ENCODE measurements at regions not wholly inside any gene's neighbourhood (a gene's known extent, or its start where the extent isn't known, plus 50 kb on each side); places are given as distances from the start of the nearest gene placed in this dataset.

GRCh38 chr6:84549917-84550316, 214.5 kb downstream of the TBX18 start:
- no peaks in the 10 kb centered on the region for H3K27me3 ChIP-seq
- H3K9me3 ChIP-seq = no peaks in the 10 kb centered on the region
- H3K4me1 ChIP-seq = no peaks in the 10 kb centered on the region
- H3K4me3 ChIP-seq = no peak overlapping the region
- DNase-seq = no peak
- no peak for TF ChIP-seq CTCF (IDR thresholded peaks at IDR 0.05)
- intact Hi-C loops (cut with DNase I) = no loop called here
- H3K9ac ChIP-seq (ENCODE audit: low read depth in 2 of 2, low read length in 2 of 2) = no peak overlapping the region
- no peak overlapping the region for H3K27ac ChIP-seq
- H3K36me3 ChIP-seq = no peaks in the 10 kb centered on the region

GRCh38 chr6:84547341-84547801, 217.0 kb downstream of the TBX18 start:
- no peak for DNase-seq
- no peaks in the 10 kb centered on the region for H3K9me3 ChIP-seq
- TF ChIP-seq CTCF (IDR thresholded peaks at IDR 0.05) = no peak
- H3K27me3 ChIP-seq = no peaks in the 10 kb centered on the region
- intact Hi-C loops (cut with DNase I) = no loop called here
- no peaks in the 10 kb centered on the region for H3K4me1 ChIP-seq
- no peak overlapping the region for H3K9ac ChIP-seq (ENCODE audit: low read depth in 2 of 2, low read length in 2 of 2)
- no peaks in the 10 kb centered on the region for H3K36me3 ChIP-seq
- no peak overlapping the region for H3K27ac ChIP-seq
- no peak overlapping the region for H3K4me3 ChIP-seq

GRCh38 chr6:84546427-84546914, 217.9 kb downstream of the TBX18 start:
- intact Hi-C loops (cut with DNase I) = no loop called here
- no peak for TF ChIP-seq CTCF (IDR thresholded peaks at IDR 0.05)
- Histone ChIP-seq H3K9ac (ENCODE audit: low read depth in 2 of 2, low read length in 2 of 2) (no peak overlapping the region), H3K4me3 (no peak overlapping the region), H3K36me3 (no peaks in the 10 kb centered on the region), H3K27me3 (no peaks in the 10 kb centered on the region), H3K4me1 (no peaks in the 10 kb centered on the region), H3K27ac (no peak overlapping the region), H3K9me3 (no peaks in the 10 kb centered on the region)
- no peak for DNase-seq

GRCh38 chr6:84539122-84539856, 225.1 kb downstream of the TBX18 start:
- no peak overlapping the region for H3K4me3 ChIP-seq
- H3K9ac ChIP-seq (ENCODE audit: low read depth in 2 of 2, low read length in 2 of 2) = no peak overlapping the region
- no peak overlapping the region for H3K27ac ChIP-seq
- no peak for TF ChIP-seq CTCF (IDR thresholded peaks at IDR 0.05)
- no peaks in the 10 kb centered on the region for H3K4me1 ChIP-seq
- H3K27me3 ChIP-seq = no peaks in the 10 kb centered on the region
- no peaks in the 10 kb centered on the region for H3K9me3 ChIP-seq
- intact Hi-C loops (cut with DNase I) = no loop called here
- no peak for DNase-seq
- no peaks in the 10 kb centered on the region for H3K36me3 ChIP-seq

GRCh38 chr6:84536885-84537638, 227.3 kb downstream of the TBX18 start:
- H3K27ac ChIP-seq = no peak overlapping the region
- no peak overlapping the region for H3K4me3 ChIP-seq
- TF ChIP-seq CTCF (IDR thresholded peaks at IDR 0.05) = no peak
- H3K4me1 ChIP-seq = no peaks in the 10 kb centered on the region
- H3K36me3 ChIP-seq = no peaks in the 10 kb centered on the region
- no peak for DNase-seq
- no peaks in the 10 kb centered on the region for H3K9me3 ChIP-seq
- intact Hi-C loops (cut with DNase I) = no loop called here
- no peaks in the 10 kb centered on the region for H3K27me3 ChIP-seq
- H3K9ac ChIP-seq (ENCODE audit: low read depth in 2 of 2, low read length in 2 of 2) = no peak overlapping the region
